Neural cell (in vitro differentiated cells): ENCODE measurements at regions not wholly inside any gene's neighbourhood (a gene's known extent, or its start where the extent isn't known, plus 50 kb on each side); places are given as distances from the start of the nearest gene placed in this dataset.

Experiments used
- H2AFZ ChIP-seq: fragments of 200-600, 300-800 bp; sonication (generic), shearing (Covaris generic); 2 replicates; pipeline ENCODE4 v1.6.0; 2014; ENCODE audit warnings: low read depth, mild to moderate bottlenecking, antibody characterized with exemption, low read length, moderate library complexity
- H3F3A ChIP-seq: fragments of 200-600 bp; shearing (Covaris generic); 2 replicates; pipeline ENCODE4 v1.6.1; 2016; ENCODE audit warnings: mild to moderate bottlenecking, moderate library complexity, mixed read lengths, antibody characterized with exemption, low read length; ENCODE audit not compliant: insufficient read depth, poor library complexity, severe bottlenecking
- H3K27ac ChIP-seq: fragments of 200-600, 300-800 bp; sonication (generic), shearing (Covaris generic); 2 replicates; pipeline ENCODE4 v1.5.1; 2014; ENCODE audit warnings: mild to moderate bottlenecking, low read length, moderate library complexity
- H3K27me3 ChIP-seq: fragments of 300-800, 200-600 bp; sonication (generic), shearing (Covaris generic); 2 replicates; pipeline ENCODE4 v1.6.0; 2014; ENCODE audit warnings: mild to moderate bottlenecking, low read depth, low read length, moderate library complexity; ENCODE audit not compliant: insufficient read depth
- H3K36me3 ChIP-seq: fragments of 300-800, 200-600 bp; sonication (generic), shearing (Covaris generic); 2 replicates; pipeline ENCODE4 v1.5.1; 2014; ENCODE audit warnings: mild to moderate bottlenecking, antibody characterized with exemption, low read length, moderate library complexity; ENCODE audit not compliant: insufficient read depth
- H3K4me2 ChIP-seq: fragments of 300-800, 200-600 bp; sonication (generic), shearing (Covaris generic); 2 replicates; pipeline ENCODE4 v1.6.0; 2014; ENCODE audit warnings: mild to moderate bottlenecking, low read length
- H3K4me3 ChIP-seq: fragments of 300-800, 200-600 bp; sonication (generic), shearing (Covaris generic); 2 replicates; pipeline ENCODE4 v1.5.1; 2014; ENCODE audit warnings: mild to moderate bottlenecking, low read length, moderate library complexity
- H3K79me2 ChIP-seq: fragments of 200-600 bp; shearing (Covaris generic); replicated peaks from 2 replicates; pipeline ENCODE4 v1.6.0; 2014; ENCODE audit warnings: mild to moderate bottlenecking, low read length, moderate library complexity; ENCODE audit not compliant: insufficient read depth
- H3K9ac ChIP-seq: fragments of 300-800, 200-600 bp; sonication (generic), shearing (Covaris generic); 2 replicates; pipeline ENCODE4 v1.6.1; 2016; ENCODE audit warnings: mild to moderate bottlenecking, low read length, mixed read lengths
- H3K9me2 ChIP-seq: fragments of 200-600 bp; shearing (Covaris generic); 2 replicates; pipeline ENCODE4 v1.6.1; 2016; ENCODE audit warnings: mild to moderate bottlenecking, low read length, mixed read lengths; ENCODE audit not compliant: insufficient read depth
- H3K9me3 ChIP-seq: fragments of 200-600, 300-800 bp; sonication (generic), shearing (Covaris generic); 2 replicates; pipeline ENCODE4 v1.6.1; 2016; ENCODE audit warnings: mild to moderate bottlenecking, mixed run types, low read length, moderate library complexity, mixed read lengths
- H4K20me1 ChIP-seq: fragments of 200-600 bp; shearing (Covaris generic); 2 replicates; pipeline ENCODE4 v1.6.1; 2016; ENCODE audit warnings: mild to moderate bottlenecking, mixed run types; ENCODE audit not compliant: insufficient read depth
- EP300 ChIP-seq: fragments of 450-650 bp; conservative IDR thresholded peaks from 2 replicates; pipeline ENCODE4 v1.6.1; 2014; ENCODE audit warnings: antibody characterized with exemption, mild to moderate bottlenecking, moderate library complexity; ENCODE audit not compliant: poor library complexity, severe bottlenecking
- EZH2 ChIP-seq: fragments of 200-600, 300-800 bp; shearing (Covaris generic), sonication (generic); IDR thresholded peaks from 2 replicates; pipeline ENCODE4 v1.6.1; 2014; ENCODE audit warnings: antibody characterized with exemption, low read length, borderline replicate concordance, mild to moderate bottlenecking; ENCODE audit not compliant: insufficient read depth, poor library complexity, severe bottlenecking
- POLR2AphosphoS5 ChIP-seq: IDR thresholded peaks from 2 replicates; pipeline ENCODE4 v1.6.1; 2012
- RAD21 ChIP-seq: fragments of 450-650 bp; conservative IDR thresholded peaks from 2 replicates; pipeline ENCODE4 v1.6.1; 2014; ENCODE audit warnings: antibody characterized with exemption, mild to moderate bottlenecking, moderate library complexity
- REST ChIP-seq: IDR thresholded peaks from 2 replicates; pipeline ENCODE4 v1.6.1; 2012; ENCODE audit warnings: borderline replicate concordance
- SMC3 ChIP-seq: fragments of 450-650 bp; conservative IDR thresholded peaks from 2 replicates; pipeline ENCODE4 v1.6.1; 2014; ENCODE audit warnings: antibody characterized with exemption, mild to moderate bottlenecking, moderate library complexity; ENCODE audit not compliant: poor library complexity
- TAF1 ChIP-seq: IDR thresholded peaks from 2 replicates; pipeline ENCODE4 v1.6.1; 2012; ENCODE audit warnings: low read depth
- TF ChIP-seq, protein P1 (sequence below): fragments of 450-650 bp; IDR thresholded peaks from 2 replicates; pipeline ENCODE4 v1.5.1; 2014; ENCODE audit warnings: antibody characterized with exemption, mild to moderate bottlenecking, moderate library complexity; ENCODE audit not compliant: poor library complexity, severe bottlenecking

DNA sequence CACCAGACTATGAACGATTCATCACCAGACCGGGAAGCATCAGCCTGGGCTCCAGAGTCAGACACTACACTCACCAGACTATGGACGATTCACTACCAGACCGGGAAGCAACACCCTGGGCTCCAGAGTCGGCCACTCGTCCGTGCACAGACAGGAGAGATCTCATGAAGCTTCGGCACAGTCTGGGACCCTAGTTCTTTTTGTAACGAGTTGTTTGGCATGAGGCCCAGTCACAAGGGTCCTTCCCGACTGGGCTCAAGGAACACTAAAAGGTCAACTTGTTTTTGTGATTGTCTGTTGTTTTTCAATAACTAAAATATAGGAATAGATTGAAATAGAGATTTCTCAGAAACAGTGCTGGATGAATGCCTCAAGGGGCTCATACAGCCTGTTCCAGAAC, 1141.6 kb upstream of the MIR17HG start:
- TF ChIP-seq SMC3 (no peak), TAF1 (no peak), REST (no peak), EZH2 (no peak), EP300 (no peak), RAD21 (no peak), POLR2AphosphoS5 (no peak)
- TF ChIP-seq, protein P1, sequence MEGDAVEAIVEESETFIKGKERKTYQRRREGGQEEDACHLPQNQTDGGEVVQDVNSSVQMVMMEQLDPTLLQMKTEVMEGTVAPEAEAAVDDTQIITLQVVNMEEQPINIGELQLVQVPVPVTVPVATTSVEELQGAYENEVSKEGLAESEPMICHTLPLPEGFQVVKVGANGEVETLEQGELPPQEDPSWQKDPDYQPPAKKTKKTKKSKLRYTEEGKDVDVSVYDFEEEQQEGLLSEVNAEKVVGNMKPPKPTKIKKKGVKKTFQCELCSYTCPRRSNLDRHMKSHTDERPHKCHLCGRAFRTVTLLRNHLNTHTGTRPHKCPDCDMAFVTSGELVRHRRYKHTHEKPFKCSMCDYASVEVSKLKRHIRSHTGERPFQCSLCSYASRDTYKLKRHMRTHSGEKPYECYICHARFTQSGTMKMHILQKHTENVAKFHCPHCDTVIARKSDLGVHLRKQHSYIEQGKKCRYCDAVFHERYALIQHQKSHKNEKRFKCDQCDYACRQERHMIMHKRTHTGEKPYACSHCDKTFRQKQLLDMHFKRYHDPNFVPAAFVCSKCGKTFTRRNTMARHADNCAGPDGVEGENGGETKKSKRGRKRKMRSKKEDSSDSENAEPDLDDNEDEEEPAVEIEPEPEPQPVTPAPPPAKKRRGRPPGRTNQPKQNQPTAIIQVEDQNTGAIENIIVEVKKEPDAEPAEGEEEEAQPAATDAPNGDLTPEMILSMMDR: no peak
- H3K4me3 ChIP-seq: no peak overlapping the region
- no peaks in the 10 kb centered on the region for H3K36me3 ChIP-seq
- no peak overlapping the region for H3K9ac ChIP-seq
- no peak overlapping the region for H3K4me2 ChIP-seq
- H3K9me2 ChIP-seq: no peaks in the 10 kb centered on the region
- no peaks in the 10 kb centered on the region for H3F3A ChIP-seq
- H3K79me2 ChIP-seq: no peaks in the 10 kb centered on the region
- H2AFZ ChIP-seq: no peak overlapping the region
- H3K27me3 ChIP-seq: no peaks in the 10 kb centered on the region
- no peaks in the 10 kb centered on the region for H4K20me1 ChIP-seq
- H3K27ac ChIP-seq: no peak overlapping the region
- no peaks in the 10 kb centered on the region for H3K9me3 ChIP-seq

DNA sequence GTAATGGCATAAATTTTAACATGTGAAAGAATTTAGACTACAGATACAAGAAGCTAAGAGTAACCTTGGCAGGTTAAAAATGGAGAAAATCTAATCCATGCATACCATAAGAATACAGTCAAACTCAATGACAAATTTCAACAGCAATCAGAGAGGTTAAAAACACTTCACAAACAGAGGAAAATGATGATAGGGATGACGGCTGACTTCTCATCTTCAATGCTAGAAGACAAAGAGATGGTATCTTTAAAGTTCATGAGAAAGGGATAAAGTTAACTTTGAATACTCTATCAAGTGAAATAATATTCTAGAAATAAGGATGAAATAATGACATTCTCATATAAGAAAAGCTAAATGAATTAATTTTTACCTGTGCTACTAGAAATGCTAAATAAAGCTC, 1130.2 kb upstream of the MIR17HG start:
- Histone ChIP-seq H3K9me3 (no peaks in the 10 kb centered on the region), H3K9ac (no peak overlapping the region), H3K79me2 (no peaks in the 10 kb centered on the region), H3K4me2 (no peak overlapping the region), H2AFZ (no peak overlapping the region), H3K27me3 (no peaks in the 10 kb centered on the region), H3F3A (no peaks in the 10 kb centered on the region), H4K20me1 (no peaks in the 10 kb centered on the region), H3K36me3 (no peaks in the 10 kb centered on the region), H3K4me3 (no peak overlapping the region), H3K9me2 (no peaks in the 10 kb centered on the region), H3K27ac (no peak overlapping the region)
- TF ChIP-seq EP300: no peak
- no peak for TF ChIP-seq SMC3
- no peak for TF ChIP-seq REST
- TF ChIP-seq, protein P1: no peak
- TF ChIP-seq RAD21: no peak
